GM12865 (cell line): ENCODE measurements at regions not wholly inside any gene's neighbourhood (a gene's known extent, or its start where the extent isn't known, plus 50 kb on each side); places are given as distances from the start of the nearest gene placed in this dataset.
"Not testable (repeated sequence)": the region's sequence is repeated elsewhere in the genome, so short reads cannot be mapped to it uniquely, and the experiment has no call there.

ENCODE experiments used
- DNase-seq: peaks from one replicate; pipeline ENCODE4 v3.0.0; 2010; ENCODE audit warnings: low read depth
- H3K4me3 ChIP-seq: 2 replicates; pipeline ENCODE4 v1.5.1; 2011; ENCODE audit warnings: mild to moderate bottlenecking, low read depth, low read length, control low read depth
- TF ChIP-seq, protein P1 (sequence below): IDR thresholded peaks from 2 replicates; pipeline ENCODE4 v1.5.1; 2011; ENCODE audit warnings: low read length, control low read depth, low read depth, inconsistent platforms; ENCODE audit not compliant: insufficient read depth; ENCODE audit errors: missing control alignments

DNA sequence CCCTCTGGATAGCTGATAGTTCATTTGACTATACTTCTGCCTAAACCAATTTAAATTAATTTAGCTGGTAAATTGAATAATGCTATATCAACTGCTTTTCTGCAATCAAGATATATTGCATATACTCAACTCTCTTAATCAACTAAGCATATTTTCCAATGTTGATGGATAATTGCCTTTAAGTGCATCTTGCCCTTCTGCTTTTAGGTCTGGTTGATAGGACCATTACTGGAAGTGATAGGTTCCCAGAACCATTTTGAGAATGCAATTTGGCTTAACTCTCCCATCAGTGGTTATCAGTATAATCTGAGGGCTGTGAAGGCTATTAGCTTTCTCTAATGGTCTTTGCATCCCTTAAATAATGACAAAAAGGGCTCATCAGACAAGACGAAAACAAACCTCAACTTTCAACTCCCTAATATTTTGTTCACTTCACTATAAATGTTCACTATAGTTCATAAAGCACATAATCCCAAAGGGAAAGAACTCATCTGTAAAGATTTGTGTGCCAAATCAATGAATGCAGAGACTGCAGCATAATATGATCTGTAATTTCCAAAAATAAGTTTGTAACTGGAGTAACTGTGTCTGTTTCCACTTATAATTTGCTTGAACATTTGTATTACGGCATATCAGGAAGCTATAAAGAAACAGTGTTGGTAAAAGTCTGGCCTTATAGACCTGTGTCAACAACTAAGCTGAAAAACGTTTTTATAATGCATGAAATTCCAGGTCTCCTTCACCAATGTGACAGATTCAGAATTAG lies 273.6 kb downstream of the FBXO8 start:
- no peak for DNase-seq
- TF ChIP-seq, protein P1, sequence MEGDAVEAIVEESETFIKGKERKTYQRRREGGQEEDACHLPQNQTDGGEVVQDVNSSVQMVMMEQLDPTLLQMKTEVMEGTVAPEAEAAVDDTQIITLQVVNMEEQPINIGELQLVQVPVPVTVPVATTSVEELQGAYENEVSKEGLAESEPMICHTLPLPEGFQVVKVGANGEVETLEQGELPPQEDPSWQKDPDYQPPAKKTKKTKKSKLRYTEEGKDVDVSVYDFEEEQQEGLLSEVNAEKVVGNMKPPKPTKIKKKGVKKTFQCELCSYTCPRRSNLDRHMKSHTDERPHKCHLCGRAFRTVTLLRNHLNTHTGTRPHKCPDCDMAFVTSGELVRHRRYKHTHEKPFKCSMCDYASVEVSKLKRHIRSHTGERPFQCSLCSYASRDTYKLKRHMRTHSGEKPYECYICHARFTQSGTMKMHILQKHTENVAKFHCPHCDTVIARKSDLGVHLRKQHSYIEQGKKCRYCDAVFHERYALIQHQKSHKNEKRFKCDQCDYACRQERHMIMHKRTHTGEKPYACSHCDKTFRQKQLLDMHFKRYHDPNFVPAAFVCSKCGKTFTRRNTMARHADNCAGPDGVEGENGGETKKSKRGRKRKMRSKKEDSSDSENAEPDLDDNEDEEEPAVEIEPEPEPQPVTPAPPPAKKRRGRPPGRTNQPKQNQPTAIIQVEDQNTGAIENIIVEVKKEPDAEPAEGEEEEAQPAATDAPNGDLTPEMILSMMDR, result no peak
- no peak overlapping the region for H3K4me3 ChIP-seq

DNA sequence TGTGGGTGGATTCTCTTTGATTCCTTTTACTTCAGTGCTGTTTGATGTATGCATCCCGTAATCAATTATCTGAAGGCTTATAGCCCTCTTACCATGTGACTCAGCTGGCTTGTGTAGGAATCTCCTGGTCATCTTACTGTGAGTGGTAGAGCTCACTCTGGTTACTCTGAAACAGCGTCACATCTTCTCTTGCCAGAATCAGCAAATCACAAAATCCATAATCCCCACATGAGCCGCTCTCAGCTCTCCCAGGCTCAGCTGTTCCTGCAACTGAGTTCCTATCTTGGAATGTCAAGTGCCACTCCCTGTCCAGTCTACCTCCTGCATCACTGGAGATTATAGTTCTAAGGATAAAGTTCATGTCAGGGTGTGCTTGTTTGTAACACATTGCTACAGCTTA lies 278.0 kb downstream of the FBXO8 start:
- TF ChIP-seq, protein P1, result no peak

DNA sequence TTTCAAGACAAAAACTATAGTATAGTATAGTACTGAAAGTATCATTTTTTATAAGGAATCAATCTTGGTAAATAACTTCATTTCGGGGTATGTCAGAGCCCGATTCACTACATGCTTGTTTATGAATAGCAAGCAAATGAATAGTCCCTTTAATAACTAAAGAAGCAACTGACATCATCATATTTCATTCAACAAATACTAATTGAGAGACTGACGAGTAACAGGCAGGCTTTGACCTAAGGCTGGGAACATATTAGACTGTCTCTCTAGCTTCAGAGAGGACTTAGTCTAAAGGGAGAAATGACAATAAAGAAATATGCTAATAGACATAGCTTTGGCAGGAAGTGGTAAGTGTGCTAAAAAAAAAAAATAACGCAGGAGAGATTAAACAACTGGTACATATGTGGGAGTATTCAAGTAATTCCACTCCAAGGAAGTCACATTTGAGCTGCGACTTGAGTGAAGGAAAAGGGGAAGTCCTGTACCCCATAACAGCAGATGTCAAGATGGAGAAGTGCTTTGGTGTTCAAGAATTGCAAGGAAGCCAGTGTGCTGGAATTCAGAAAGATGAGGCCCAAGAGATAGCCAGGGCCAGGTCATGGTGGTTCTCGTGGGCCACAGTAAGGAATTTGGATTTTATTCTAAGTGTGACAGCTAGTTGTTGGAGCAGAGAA lies 284.9 kb downstream of the FBXO8 start:
- TF ChIP-seq, protein P1, result no peak
- no peak for DNase-seq
- H3K4me3 ChIP-seq, result no peak overlapping the region

More for the DNA sequence above, 278.0 kb downstream of the FBXO8 start:
- DNase-seq, result no peak
- H3K4me3 ChIP-seq, result no peak overlapping the region

DNA sequence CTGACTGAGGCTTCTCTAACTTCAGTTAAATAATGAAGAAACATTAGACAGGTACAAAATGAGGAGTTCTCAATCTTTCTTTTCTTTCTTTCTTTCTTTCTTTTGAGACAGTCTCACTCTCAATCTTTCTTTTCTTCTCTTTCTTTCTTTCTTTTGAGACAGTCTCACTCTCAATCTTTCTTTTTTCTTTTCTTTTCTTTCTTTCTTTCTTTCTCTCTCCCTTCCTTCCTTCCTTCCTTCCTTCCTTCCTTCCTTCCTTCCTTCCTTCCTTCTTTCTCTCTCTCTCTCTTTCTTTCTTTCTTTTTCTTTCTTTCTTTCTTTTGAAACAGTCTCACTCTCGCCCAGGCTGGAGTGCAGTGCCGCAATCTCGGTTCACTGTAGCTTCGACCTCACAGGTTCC lies 287.7 kb downstream of the FBXO8 start:
- H3K4me3 ChIP-seq, DNase-seq: not testable (repeated sequence)

DNA sequence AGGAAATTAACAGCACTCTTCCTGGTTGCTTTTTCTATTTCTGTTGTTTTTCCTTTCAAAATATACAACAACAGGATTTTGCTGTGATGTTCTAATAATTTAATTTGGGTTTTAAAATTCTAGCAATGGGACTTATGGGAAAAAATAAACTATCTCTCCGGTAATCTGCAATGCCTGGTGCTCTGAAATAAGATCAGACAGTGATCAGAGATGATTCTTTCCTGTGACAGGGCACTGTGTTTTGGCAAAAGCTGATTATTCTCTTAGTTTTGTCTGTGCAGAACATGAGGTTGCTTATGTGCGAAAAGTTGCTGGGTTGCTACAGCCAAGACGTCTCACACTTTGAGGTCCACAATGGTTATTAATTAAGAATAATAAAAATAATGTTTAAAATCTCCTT lies 291.7 kb downstream of the FBXO8 start:
- H3K4me3 ChIP-seq, result no peak overlapping the region
- TF ChIP-seq, protein P1, result no peak
- DNase-seq, result no peak

DNA sequence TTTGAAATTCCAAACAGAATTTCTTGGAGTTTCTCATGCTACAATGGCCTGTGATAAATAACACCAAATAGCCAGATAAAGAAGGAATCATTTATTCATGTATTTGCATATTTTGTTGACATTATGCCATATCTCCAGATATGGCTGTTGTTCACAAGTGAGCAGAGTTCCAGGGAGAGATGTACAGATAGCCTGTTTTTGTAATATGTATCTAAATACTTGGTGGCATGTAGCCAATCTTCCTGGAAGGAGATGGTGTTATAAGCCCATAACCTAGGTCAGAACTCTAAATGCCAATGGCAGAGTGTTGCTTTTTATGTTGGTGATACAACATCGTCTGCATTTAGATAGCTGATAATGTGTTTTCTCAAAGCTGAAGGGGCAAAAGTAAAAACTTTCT lies 292.2 kb downstream of the FBXO8 start:
- DNase-seq, result no peak
- no peak overlapping the region for H3K4me3 ChIP-seq
- TF ChIP-seq, protein P1, result no peak

DNA sequence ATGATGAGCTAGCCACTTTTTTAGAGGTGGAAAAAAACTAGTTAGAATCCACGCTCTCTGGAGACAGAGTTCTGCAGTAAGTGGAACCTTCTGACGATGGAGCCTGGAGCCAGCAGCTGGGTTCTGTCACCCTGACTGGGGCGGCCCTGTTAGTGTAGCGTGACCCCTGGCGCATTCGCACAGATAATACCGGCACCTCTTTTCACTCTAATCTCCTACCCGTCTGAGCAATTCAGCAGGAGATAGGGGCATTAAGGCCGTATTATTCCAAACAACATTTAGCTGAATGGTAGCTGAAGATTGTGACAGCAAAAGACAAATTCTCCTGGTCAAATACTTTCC lies 292.6 kb downstream of the FBXO8 start:
- TF ChIP-seq, protein P1, result no peak
- DNase-seq, result no peak
- H3K4me3 ChIP-seq, result no peak overlapping the region
